ENCODE measurements at regions not wholly inside any gene's neighbourhood (a gene's known extent, or its start where the extent isn't known, plus 50 kb on each side); places are given as distances from the start of the nearest gene placed in this dataset.

GRCh38 chr4:32427566-32427965 is 1707.4 kb downstream of the PCDH7 start:
- no peak overlapping the region for H2AFZ ChIP-seq (ENCODE audit: low read depth, low read length, poor library complexity, severe bottlenecking)
- H3K79me2 ChIP-seq (ENCODE audit: insufficient read depth, low read length), result no peaks in the 10 kb centered on the region
- no peaks in the 10 kb centered on the region for H3K9me3 ChIP-seq (ENCODE audit: control insufficient read depth in 1 of 2, insufficient read depth in 1 of 2, low read depth in 1 of 2, low read length in 2 of 2)
- H3K4me1 ChIP-seq (ENCODE audit: control insufficient read depth in 1 of 2, insufficient read depth in 2 of 2, low read length in 2 of 2), result no peaks in the 10 kb centered on the region
- H3K9ac ChIP-seq (ENCODE audit: low read length), result no peak overlapping the region
- H3K4me3 ChIP-seq (replicated peaks in 1 of 2; ENCODE audit: low read depth in 1 of 2, low read length in 2 of 2), result no peak overlapping the region
- ATAC-seq, result no peak
- H3K36me3 ChIP-seq (ENCODE audit: control insufficient read depth in 1 of 2, insufficient read depth in 2 of 2, low read length in 2 of 2), result no peaks in the 10 kb centered on the region
- no peaks in the 10 kb centered on the region for H3K9me2 ChIP-seq (ENCODE audit: insufficient read depth)
- ChIA-PET CTCF (no interaction called here), POLR2A (no interaction called here), RAD21 (ENCODE audit: low non-redundant PET in 1 of 2, low total read pairs in 2 of 2, uncharacterized antibody in 2 of 2, unreplicated experiment in 2 of 2) (no interaction called here)
- intact Hi-C loops (cut with micrococcal nuclease), result no loop called here
- H4K20me1 ChIP-seq (ENCODE audit: insufficient read depth), result no peaks in the 10 kb centered on the region
- H3K27ac ChIP-seq (ENCODE audit: low read depth, low read length), result no peak overlapping the region
- no peak overlapping the region for H3K4me2 ChIP-seq (ENCODE audit: low read length)
- TF ChIP-seq, protein P1, sequence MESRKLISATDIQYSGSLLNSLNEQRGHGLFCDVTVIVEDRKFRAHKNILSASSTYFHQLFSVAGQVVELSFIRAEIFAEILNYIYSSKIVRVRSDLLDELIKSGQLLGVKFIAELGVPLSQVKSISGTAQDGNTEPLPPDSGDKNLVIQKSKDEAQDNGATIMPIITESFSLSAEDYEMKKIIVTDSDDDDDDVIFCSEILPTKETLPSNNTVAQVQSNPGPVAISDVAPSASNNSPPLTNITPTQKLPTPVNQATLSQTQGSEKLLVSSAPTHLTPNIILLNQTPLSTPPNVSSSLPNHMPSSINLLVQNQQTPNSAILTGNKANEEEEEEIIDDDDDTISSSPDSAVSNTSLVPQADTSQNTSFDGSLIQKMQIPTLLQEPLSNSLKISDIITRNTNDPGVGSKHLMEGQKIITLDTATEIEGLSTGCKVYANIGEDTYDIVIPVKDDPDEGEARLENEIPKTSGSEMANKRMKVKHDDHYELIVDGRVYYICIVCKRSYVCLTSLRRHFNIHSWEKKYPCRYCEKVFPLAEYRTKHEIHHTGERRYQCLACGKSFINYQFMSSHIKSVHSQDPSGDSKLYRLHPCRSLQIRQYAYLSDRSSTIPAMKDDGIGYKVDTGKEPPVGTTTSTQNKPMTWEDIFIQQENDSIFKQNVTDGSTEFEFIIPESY (IDR thresholded peaks at IDR 0.05; ENCODE audit: extremely low read depth, insufficient replicate concordance, low read length), result no peak
- TF ChIP-seq, protein P2, sequence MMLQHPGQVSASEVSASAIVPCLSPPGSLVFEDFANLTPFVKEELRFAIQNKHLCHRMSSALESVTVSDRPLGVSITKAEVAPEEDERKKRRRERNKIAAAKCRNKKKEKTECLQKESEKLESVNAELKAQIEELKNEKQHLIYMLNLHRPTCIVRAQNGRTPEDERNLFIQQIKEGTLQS (IDR thresholded peaks at IDR 0.05), result no peak
- TF ChIP-seq CBX3 (IDR thresholded peaks at IDR 0.05; ENCODE audit: low read depth), result no peak
- TF ChIP-seq POLR2A (IDR thresholded peaks at IDR 0.05; ENCODE audit: borderline replicate concordance, extremely low read depth, insufficient read depth, insufficient read length), result no peak
- TF ChIP-seq CEBPB (IDR thresholded peaks at IDR 0.05; ENCODE audit: low read depth), result no peak
- TF ChIP-seq JUND (IDR thresholded peaks at IDR 0.05), result no peak
- TF ChIP-seq, protein P3, sequence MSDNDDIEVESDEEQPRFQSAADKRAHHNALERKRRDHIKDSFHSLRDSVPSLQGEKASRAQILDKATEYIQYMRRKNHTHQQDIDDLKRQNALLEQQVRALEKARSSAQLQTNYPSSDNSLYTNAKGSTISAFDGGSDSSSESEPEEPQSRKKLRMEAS (IDR thresholded peaks at IDR 0.05), result no peak
- no peak for TF ChIP-seq EGR1 (IDR thresholded peaks at IDR 0.05; ENCODE audit: low read depth)
- no peak for TF ChIP-seq EZH2phosphoT487 (IDR thresholded peaks at IDR 0.05; ENCODE audit: borderline replicate concordance)
- no peak for TF ChIP-seq SRF (IDR thresholded peaks at IDR 0.05; ENCODE audit: low read depth)
- TF ChIP-seq ZNF274 (IDR thresholded peaks at IDR 0.05; ENCODE audit: low read depth, low read length), result no peak
- TF ChIP-seq YY1 (IDR thresholded peaks at IDR 0.05; ENCODE audit: extremely low read depth, insufficient replicate concordance, low read depth, low read length), result no peak
- H3K27me3 ChIP-seq (ENCODE audit: insufficient read depth, low read length), result no peaks in the 10 kb centered on the region
- BruUV-seq (replicated peaks), result no TSS peak
- no peak for DNase-seq (ENCODE audit: low read depth, low spot score)

Data from HCT116 (cell line).